ENCODE measurements at regions not wholly inside any gene's neighbourhood (a gene's known extent, or its start where the extent isn't known, plus 50 kb on each side); places are given as distances from the start of the nearest gene placed in this dataset.

DNA sequence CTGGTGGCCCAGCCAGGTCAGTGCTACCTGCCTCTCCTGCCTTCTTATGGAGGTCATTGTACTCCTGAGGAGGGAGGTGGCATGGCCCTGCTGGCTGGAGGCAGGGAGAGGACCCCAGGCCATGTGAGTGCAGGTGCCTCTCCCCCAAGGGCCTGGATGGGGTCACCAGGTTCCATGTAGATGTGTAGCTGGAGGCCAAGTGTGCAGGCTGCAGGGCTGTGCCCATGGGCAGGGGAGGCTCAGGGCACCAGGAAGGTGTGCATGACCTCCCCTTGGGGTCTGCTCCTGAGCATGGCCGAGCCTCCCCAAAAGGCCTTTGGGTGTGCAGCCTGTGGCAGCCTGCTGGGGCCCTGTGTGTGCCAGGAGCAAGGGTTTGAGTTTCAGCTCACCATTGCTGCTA, 128.1 kb upstream of the HDAC4 start:
- no peak for DNase-seq (ENCODE audit: low read depth in 1 of 2, low spot score in 1 of 2)

DNA sequence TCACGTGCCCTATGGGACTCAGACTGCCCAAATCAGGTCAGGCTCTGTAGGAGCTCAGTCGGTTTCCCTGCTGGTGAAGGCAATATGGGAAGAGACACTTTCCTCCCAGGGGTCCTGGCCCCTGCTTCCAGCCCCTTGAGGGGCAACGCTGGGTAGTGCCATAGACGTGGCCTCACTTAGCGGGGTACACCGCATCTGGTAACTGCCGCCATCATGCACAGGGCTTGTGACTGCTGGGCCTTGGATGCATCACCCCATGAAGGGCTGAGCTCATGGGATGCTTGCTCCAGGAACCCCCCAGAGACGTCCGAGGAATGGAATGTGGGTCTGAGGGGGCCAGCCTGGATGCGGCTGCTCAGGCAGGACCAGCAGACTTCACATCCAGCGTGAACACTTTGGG, 127.3 kb upstream of the HDAC4 start:
- DNase-seq (ENCODE audit: low read depth in 1 of 2, low spot score in 1 of 2): no peak

DNA sequence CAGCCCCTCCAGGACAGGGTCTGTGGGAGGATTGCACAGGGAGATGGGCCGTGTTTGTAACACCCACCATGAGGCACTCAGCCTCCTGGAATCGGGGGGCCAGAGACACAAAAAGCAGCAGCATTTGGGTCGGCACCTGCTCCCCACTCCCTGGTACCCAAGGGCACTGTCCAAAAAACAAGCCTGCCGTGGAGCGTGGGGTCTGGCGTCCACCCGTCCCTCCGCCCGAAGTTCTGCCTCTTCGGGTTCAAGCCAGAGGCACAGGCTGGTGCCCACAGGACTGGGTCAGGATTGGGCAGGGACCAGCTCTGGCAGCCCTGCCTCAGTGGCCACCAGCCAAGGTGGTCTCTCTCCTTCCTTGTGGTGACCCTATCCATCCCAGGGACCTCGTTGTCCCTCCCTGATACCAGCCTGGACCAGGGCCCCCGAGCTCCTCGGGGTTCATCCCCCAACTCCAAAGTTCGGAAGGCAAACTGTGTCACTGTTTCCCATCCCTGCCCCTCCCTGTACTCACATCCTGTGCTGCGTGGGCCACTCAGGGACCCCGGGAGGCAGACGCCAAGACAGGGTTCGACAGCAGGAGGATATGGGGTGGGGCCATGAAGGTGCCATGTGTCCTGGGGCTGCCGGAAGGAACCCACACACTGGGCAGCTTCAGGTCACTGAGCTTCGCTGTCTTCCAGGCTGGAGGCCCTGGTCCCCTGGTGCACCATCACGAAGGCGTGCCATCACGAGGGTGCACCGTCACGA, 126.0 kb upstream of the HDAC4 start:
- no peak for DNase-seq (ENCODE audit: low read depth in 1 of 2, low spot score in 1 of 2)

DNA sequence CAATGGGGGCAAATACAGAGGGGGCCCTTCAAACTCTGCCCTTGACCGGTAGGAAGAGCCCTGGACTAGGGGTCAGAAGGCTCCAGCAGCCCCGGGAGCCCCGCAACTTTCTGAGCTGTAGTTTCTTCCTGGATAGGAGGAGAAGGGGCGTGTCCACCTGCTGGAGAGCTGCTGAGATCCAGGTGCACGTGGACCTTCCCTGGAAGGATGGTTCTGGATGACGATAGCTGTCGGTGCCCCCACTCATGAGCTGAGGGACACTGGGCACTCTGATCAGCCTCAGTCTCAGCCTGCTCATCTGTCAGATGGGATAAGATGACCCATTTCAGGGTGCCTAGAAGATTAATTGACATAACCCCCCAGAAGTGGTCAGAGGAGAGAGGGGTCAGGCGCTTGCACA, 125.2 kb upstream of the HDAC4 start:
- DNase-seq (ENCODE audit: low read depth in 1 of 2, low spot score in 1 of 2): no peak

DNA sequence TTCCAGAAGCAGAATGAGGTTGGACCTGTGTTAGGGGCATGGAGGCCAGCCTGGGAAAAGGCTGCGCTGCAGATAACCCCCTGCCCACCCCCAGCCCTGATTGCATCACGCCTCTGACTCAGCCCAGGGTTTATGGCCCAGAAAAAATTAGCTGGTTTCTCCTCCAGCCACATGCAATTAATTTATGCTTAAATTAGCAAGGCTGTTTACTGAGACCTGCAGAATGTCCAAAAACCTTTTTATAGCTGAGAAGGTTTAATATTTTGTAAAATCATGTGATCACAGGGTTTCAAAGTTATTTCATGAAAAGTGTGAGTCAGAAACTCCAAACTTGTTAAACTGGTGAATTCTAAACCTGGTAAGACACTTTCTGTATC, 123.1 kb upstream of the HDAC4 start:
- DNase-seq (ENCODE audit: low read depth in 1 of 2, low spot score in 1 of 2): no peak

DNA sequence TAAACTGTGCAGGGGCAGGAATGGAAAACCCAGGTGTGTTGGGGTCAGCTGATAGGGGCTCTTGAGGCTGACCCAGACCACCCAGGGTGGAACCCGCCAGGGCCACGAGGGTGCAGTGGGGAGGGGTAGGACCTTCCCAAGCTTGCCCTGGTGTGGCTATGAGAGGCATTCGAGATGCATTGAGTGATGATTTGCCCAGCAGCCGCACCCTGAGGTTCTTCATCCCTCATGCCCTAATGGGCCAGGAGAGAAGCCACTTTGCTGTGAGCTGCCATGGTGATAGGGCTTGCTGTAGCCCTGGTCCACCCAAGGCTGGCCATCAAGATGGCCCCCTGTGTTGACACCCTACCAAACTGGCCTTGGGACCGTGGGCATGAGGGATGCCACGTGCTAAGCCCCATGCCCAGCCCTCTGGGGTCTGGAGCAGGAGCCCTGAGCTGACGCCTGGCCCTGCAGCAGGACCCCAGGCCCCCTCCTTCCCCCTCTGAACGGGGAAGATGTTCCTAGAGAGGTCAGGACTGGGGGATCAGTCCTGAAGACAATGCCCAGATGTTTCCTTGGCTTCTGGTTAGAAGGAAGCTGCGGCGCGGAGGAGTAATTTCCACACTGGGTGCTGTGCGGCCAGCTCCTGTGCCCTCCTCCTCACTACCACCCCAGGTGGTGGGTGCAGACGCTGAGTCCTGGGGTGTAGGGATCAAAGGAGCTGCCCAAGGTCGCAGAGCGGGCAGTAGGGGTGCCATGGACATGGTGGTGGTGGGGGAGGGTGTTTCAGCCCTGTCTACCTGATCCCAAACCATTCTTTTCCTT, 122.5 kb upstream of the HDAC4 start:
- DNase-seq (ENCODE audit: low read depth in 1 of 2, low spot score in 1 of 2): no peak

DNA sequence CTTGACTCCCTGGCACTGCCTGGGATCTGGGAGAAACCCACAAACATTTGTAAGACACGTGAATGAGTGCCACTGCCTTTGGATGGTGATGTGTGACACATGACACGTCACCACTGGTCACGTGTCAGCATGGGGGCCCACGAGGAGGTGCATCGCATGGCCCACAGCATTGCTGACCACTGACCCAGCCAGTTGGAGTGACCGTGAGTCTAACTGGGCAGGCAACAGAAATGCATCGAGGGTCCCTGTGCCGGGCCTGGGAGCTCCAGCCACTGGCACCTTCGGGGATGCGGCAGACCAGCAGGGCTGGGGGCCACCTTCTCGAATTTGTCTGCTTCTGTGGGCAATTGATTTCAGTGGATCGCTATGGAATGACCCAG, 121.9 kb upstream of the HDAC4 start:
- DNase-seq (ENCODE audit: low read depth in 1 of 2, low spot score in 1 of 2): no peak

DNA sequence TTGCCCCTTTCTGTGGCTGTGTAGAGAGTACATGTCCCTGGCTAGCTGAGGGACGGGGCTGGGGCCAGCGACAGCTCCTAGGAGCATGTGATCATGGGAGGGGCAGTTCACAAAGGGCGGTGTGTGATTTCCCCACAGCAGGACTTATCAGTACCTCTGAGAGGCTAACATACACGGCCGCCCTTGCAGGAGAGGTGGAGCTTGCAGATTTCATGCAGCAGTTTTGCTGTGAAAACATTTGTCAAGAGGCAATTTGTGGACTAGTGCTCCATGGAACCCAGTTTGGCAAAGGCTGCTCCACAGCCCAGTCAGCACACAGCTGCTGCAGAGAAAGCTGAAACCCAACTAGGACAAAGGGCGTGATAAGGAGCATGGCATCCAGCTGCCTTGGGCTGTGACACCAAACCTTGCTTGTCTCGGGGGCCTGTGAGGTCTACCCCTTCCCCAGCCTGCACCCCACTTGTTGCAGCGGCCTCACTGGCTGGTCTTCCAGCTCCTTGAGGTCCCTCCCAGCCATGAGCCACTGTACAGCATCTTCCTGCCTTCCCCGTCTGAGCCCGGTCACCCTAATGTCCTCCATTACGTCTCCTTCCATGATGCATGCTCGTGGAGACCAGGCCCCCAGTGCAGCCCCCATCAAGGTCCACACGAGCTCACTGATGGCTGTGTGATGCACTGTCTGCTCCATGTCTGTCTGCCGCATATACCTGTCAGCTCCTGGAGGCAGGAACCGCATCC, 121.4 kb upstream of the HDAC4 start:
- DNase-seq (ENCODE audit: low read depth in 1 of 2, low spot score in 1 of 2): no peak

DNA sequence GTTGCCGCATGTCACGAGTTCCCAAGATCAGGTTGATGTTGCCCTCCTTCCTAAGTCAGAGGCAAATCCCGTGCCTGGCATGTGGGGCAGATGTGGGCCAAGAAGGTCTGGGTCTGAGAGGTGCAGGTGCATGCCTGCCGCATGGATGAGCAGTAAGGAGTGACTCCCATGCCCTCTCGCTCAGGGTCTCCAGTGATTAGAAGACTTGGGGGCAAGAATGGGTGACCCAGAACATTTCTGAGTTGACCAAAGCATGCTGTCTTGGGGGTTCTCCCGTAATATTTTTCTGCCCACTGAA, 120.6 kb upstream of the HDAC4 start:
- no peak for DNase-seq (ENCODE audit: low read depth in 1 of 2, low spot score in 1 of 2)

DNA sequence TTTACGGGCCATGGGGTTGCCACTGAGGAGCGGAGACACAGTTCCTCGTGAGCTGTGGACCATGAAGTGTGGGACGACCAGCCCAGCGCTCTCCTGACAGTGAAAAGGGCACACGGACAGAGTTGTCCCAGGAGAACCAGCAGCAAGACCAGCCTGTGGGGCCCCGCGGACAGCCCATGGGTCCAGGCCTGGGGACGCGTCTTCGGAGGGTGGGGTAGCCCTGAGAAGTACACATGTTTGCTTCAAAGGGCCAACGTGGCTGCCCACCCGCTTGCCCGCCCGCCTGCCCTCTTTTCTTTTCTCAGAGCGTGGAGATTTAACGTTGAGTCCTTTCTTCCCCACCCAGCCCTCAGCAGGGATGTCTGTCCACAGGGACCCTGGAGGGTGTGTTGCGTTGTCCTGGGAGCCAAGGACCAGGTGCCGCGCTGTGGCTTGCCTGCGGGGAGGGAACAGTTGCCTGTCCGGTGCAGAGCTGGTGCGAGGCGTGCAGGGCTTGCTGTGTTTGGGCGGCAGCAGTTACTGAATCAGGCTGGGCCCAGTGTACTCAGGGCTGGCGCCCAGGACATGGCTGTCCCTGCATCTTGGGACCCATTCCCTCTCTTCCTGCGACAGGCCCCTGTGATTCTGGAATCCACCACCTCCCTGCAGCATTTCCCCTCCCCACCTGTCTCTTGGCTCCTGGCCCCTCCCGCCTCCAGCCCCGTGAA, 120.1 kb upstream of the HDAC4 start:
- no peak for DNase-seq (ENCODE audit: low read depth in 1 of 2, low spot score in 1 of 2)

DNA sequence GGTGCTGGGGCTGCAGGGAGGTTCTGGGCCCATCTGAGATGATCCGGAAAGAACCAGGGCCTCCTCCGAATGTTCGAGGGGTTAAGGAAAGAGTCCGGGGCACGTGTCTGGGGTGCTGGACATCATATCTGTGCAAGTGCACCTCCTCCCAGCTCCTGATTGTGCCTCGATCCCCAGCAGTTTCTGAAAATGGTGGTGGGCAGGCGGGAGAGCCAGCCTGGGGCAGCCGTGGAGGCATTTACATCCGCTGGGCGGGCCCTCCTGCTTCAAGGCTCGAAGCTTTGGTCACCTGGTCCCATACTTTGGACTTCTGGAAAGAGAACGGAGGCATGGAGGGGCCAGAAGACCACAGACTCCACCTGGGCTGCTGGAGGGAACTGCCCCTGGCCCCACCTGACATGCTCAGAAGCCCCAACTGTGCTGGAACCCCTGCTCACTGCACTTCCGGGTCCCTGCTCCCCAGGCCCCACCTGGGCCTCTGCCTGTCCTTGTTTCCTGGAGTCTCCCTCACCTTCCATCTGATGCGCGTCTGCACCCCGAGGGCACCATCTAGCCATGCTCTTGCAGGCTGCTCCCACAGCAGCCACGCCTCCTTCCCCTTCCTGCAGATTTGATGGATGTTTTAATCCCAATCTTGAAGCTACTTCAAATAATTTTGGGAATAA, 119.2 kb upstream of the HDAC4 start:
- no peak for DNase-seq (ENCODE audit: low read depth in 1 of 2, low spot score in 1 of 2)

DNA sequence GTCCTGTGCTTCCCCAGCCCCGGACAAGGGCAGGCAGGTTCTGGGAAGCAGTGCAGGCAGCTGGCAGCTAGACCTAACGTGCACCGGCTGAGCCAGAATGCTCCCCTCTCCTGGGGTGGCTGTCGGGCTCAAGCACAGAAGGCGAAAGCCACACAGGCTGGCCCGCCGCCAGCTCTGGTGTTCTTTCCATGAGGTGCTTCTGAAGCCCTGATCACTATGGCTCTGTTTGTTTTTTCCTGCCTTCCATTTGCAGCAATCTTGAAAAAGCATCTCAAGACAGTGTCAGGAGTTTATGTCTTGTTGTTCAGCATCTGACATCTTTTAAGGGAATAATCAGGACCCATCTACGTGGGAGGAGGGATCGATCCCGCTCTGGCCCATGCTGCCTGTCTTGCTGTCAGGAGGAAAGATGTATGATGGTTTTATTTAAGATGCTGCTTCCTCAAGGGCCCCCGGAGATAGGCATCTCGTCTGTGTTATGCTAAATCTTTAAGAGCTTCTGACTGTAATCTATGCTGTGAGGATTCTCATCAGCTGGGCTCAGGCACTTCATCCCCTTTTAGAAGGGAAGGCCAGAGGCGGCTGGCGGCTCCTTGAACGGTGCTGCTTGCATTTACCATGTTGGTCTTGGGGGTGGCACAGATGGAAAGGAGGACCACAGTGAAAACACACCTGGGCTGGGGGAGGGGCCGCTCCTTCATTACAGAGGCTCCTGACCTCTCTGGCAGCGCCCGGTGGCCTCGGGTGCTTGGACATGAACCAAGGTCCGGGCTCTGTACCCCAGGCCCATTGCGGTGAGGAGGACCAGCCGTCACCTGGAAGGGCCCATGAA, 118.5 kb upstream of the HDAC4 start:
- DNase-seq (ENCODE audit: low read depth in 1 of 2, low spot score in 1 of 2): no peak

DNA sequence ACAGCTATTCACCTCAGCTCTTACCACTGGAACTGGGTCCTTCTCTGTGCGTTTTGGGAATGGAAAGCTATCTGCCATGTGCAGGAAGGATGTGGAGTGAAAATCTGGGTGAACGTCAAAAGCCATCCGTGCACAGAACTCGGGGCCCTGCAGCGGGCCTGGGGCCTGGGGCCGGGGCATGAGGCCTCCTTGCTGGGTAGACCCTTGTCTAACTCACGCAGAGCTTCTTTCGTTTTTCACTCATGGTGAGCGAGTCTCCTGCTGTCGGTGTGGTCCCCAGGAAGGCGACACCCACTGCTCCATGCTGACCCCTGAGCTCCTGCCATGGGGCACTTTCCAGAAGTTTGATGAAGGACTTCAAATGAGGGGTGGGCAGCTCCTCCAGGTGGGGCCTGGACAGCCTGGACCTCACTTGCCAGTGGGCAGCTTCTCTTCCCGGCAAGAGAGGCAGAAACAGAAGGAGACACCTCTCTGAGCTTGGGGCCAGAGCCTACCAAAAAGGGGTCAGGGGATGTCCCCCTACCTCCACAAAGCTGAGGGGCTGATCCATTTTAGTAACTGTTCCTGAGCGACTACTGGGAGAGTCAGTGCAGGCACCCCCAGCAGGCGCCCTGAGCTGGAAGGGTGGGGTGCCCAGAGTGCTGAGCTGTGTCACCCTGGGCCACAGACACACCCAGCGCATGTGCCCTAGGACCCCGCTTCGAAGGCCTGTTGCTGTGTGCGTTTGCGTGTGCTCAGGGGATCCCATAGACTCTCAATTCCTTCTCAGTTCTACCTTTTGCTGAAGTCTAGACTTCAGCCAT, 117.7 kb upstream of the HDAC4 start:
- no peak for DNase-seq (ENCODE audit: low read depth in 1 of 2, low spot score in 1 of 2)

DNA sequence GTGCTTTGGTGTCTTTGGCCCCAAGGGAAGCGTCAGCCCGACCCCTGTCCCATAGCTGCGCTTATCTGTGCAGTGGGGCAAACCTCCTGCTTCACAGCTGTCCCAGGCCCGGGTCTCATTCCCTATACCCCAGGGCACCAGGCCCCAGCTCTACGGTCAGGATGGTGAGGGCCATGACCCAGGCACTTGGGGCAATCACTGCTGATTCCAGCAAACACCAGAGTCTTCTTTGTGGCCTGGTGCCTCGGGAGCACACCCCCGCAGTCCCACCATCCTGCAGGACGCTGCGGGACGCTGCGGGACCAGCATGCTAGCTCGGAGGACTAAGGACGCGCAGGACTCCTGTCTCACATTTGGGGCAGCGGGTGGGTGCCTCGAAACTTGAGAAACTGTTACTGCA, 116.9 kb upstream of the HDAC4 start:
- no peak for DNase-seq (ENCODE audit: low read depth in 1 of 2, low spot score in 1 of 2)

DNA sequence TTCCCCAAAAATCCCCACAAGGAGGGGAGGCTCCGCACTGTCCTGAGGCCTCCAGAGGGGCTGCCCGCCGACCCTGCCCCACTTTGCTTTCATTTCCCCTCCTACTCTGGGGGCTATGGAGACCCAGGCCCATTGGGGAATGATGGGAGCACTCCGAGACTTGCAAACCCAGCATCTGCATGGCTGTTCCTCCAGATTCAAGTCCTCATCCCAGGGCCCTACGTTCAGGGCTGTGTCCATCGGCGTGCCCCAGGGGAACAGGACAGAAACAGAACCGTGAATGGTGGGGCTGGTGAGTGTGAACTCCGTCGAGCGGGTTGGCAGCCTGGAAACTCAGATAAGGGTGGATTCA, 116.1 kb upstream of the HDAC4 start:
- no peak for DNase-seq (ENCODE audit: low read depth in 1 of 2, low spot score in 1 of 2)

DNA sequence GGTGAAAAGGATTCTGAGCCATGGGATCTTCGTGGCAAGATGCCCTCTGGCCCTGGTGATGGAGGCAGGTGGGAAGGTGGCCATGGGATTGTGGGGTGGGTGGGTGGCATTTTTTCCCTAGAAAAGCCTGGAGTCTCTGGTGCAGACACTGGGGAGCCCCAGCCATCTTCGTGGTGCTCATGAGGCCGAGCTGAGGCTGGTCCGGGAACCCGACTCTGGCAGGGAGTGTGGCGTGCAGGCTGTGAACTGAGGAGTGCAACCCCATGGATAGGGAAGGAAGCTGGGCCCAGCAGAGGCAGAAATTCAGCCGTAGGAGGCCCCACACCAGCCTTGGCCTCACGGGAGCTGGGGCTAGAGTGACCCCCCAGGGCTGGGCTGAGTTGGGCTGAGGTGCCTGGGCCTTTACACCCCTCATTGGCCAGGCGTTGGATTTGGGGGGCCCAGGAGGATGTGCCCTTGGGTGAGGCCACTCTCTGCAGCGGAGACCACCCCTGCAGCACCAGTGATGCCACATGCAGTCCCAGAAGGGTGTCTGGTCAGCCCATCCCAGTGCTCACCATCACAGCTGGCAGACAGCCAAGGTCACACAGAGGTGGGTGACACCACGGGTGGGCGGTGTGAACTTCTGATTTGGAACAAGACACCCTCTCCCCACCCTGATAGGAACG, 115.6 kb upstream of the HDAC4 start:
- no peak for DNase-seq (ENCODE audit: low read depth in 1 of 2, low spot score in 1 of 2)

DNA sequence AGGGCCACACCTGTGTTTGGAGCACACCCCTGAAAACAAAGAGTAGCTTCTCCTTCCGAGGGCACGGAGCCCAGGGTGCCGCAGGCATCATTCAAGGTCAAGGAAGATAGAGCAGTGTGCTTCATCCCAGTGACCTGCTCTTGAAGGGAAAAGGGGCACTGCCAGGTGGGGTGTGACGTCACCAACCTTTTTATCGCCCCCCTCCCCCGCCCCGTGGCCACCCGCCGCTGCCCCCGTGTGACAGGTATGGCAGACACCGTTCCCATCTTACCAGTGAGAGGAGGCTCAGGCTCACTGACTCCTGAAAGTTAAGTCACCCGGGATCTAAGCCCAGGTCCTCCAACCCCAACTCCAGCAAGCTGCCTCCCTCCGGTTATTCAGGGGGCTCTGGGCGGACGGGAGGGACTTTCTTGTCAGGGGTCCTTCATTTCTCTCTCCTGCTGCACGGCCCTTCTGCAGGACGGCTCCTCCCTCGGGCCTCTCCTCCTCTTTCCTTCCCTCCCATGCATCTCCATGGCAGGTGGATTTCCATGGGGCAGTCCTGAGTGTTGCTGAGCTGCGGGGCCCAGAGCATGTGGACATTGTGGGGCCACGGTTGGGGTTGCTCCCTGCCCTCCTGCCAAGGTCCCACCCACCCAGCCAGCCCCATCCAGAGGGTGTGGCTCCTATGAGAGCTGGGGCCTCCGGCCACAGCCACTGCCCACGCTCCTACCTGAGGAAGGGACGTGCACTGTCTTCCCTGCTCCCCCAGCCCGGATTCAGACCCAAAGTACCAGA, 114.1 kb upstream of the HDAC4 start:
- DNase-seq (ENCODE audit: low read depth in 1 of 2, low spot score in 1 of 2): no peak

DNA sequence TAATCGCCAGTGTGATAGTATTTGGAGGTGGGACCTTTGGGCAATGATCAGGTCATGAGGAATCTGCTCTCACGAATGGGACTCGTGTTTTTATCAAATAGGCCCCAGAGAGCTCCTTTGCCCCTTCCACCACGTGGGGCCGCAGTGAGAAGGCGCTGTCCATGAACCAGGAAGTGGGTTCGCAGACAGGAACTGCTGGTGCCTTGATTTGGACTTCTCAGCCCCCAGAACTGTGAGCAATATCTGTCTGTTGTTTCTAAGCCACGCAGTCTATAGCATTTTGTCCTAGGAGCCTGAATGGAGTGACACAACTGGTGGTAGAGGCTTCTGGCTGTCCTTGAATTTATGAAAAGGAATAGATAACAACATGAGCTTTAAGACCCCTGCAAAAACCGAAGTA, 111.2 kb upstream of the HDAC4 start:
- no peak for DNase-seq (ENCODE audit: low read depth in 1 of 2, low spot score in 1 of 2)

Data from activated T-helper 1 cell treated with anti-CD3 and anti-CD28 coated beads, Interleukin-2, amount 50 U/mL, for 16 hours (primary cell).